Islet precursor cell (in vitro differentiated cells): ENCODE measurements at regions not wholly inside any gene's neighbourhood (a gene's known extent, or its start where the extent isn't known, plus 50 kb on each side); places are given as distances from the start of the nearest gene placed in this dataset.
"Not testable (repeated sequence)": the region's sequence is repeated elsewhere in the genome, so short reads cannot be mapped to it uniquely, and the experiment has no call there.

Experiments
- DNase-seq: peaks from one replicate; pipeline ENCODE4 v3.0.0-alpha.2; 2018

- DNase-seq, result no peak
Observed at GRCh38 chr3:184479426-184480126, 82.0 kb upstream of the EPHB3 start.

- no peak for DNase-seq
Observed at GRCh38 chr3:184480831-184481230, 80.8 kb upstream of the EPHB3 start.

GRCh38 chr3:184481984-184482671 lies 79.5 kb upstream of the EPHB3 start:
- DNase-seq, result no peak

- no peak for DNase-seq
Observed at GRCh38 chr3:184485241-184485640, 76.3 kb upstream of the EPHB3 start.

- no peak for DNase-seq
Observed at GRCh38 chr3:184485906-184486305, 75.7 kb upstream of the EPHB3 start.

GRCh38 chr3:184486614-184487013 lies 75.0 kb upstream of the EPHB3 start:
- no peak for DNase-seq

- no peak for DNase-seq
Observed at GRCh38 chr3:184488577-184488976, 73.0 kb upstream of the EPHB3 start.

- DNase-seq, result no peak
Observed at GRCh38 chr3:184489268-184489841, 72.2 kb upstream of the EPHB3 start.

GRCh38 chr3:184491011-184491576 lies 70.5 kb upstream of the EPHB3 start:
- no peak for DNase-seq

GRCh38 chr3:184491867-184492615 lies 69.5 kb upstream of the EPHB3 start:
- no peak for DNase-seq

- no peak for DNase-seq
Observed at GRCh38 chr3:184496933-184497332, 64.7 kb upstream of the EPHB3 start.

GRCh38 chr3:184497804-184498203 lies 63.8 kb upstream of the EPHB3 start:
- no peak for DNase-seq

- DNase-seq, result no peak
Observed at GRCh38 chr3:184498986-184499606, 62.5 kb upstream of the EPHB3 start.

GRCh38 chr3:184500344-184500923 lies 61.2 kb upstream of the EPHB3 start:
- no peak for DNase-seq

GRCh38 chr3:184502123-184502667 lies 59.4 kb upstream of the EPHB3 start:
- DNase-seq, result no peak

GRCh38 chr3:184502841-184503240 lies 58.7 kb upstream of the EPHB3 start:
- not testable (repeated sequence) for DNase-seq

- DNase-seq, result no peak
Observed at GRCh38 chr3:184503647-184504046, 57.9 kb upstream of the EPHB3 start.

- DNase-seq, result no peak
Observed at GRCh38 chr3:184505076-184505878, 56.3 kb upstream of the EPHB3 start.

GRCh38 chr3:184506561-184506991 lies 55.0 kb upstream of the EPHB3 start:
- no peak for DNase-seq

- DNase-seq, result no peak
Observed at GRCh38 chr3:184508938-184509337, 52.6 kb upstream of the EPHB3 start.

- DNase-seq, result no peak
Observed at GRCh38 chr3:184511741-184512140, 49.8 kb upstream of the EPHB3 start.
